MCF 10A (cell line): ENCODE measurements at regions not wholly inside any gene's neighbourhood (a gene's known extent, or its start where the extent isn't known, plus 50 kb on each side); places are given as distances from the start of the nearest gene placed in this dataset.

Experiments used
- BruUV-seq: library from RNA; stranded (reverse); fragments of 400-500 nt; replicated peaks from 2 replicates; lab custom pipeline; 2021; lab: Mats Ljungman, UMichigan
- CTCF ChIA-PET: fragments of 300-600 bp; sonication (Branson Sonifier 250); formaldehyde crosslinking; extraction: SDS; loops from one replicate; lab custom pipeline; 2021; ENCODE audit warnings: antibody characterized with exemption, inconsistent platforms; lab: Yijun Ruan, JAX
- POLR2A ChIA-PET: fragments of 300-600, 350-650 bp; sonication (Branson Sonifier 250); formaldehyde crosslinking; extraction: SDS; loops from one replicate; lab custom pipeline; 2020; ENCODE audit warnings: antibody characterized with exemption, inconsistent platforms; lab: Yijun Ruan, JAX
- DNase-seq: peaks from one replicate; pipeline ENCODE4 v3.0.0-alpha.2; 2018; ENCODE audit not compliant: unreplicated experiment
- H3K27ac Mint-ChIP-seq: one replicate; pipeline ENCODE4 v1.8.0; 2022; ENCODE audit warnings: mild to moderate bottlenecking, low read depth, mixed read lengths; ENCODE audit not compliant: unreplicated experiment
- H3K27me3 Mint-ChIP-seq: one replicate; pipeline ENCODE4 v1.8.0; 2022; ENCODE audit warnings: mixed read lengths; ENCODE audit not compliant: insufficient read depth, unreplicated experiment
- H3K36me3 Mint-ChIP-seq: one replicate; pipeline ENCODE4 v1.8.0; 2022; ENCODE audit warnings: mild to moderate bottlenecking, moderate library complexity, mixed read lengths; ENCODE audit not compliant: insufficient read depth, unreplicated experiment
- H3K4me1 Mint-ChIP-seq: one replicate; pipeline ENCODE4 v1.8.0; 2022; ENCODE audit warnings: mixed read lengths; ENCODE audit not compliant: insufficient read depth, unreplicated experiment
- H3K4me3 Mint-ChIP-seq: one replicate; pipeline ENCODE4 v1.8.0; 2022; ENCODE audit warnings: mild to moderate bottlenecking, moderate library complexity, mixed read lengths; ENCODE audit not compliant: unreplicated experiment
- H3K9me3 Mint-ChIP-seq: one replicate; pipeline ENCODE4 v1.8.0; 2022; ENCODE audit warnings: mixed read lengths; ENCODE audit not compliant: unreplicated experiment
- CTCF ChIP-seq: fragments of 200-600 bp; IDR thresholded peaks from one replicate; pipeline ENCODE4 v1.8.0; 2022; ENCODE audit warnings: antibody characterized with exemption, mild to moderate bottlenecking; ENCODE audit not compliant: unreplicated experiment
- intact Hi-C: fragments of 100-400 bp; cut with micrococcal nuclease; formaldehyde crosslinking; loops from 2 replicates; pipeline ENCODE4 v1.14.1; 2022

- BruUV-seq: no TSS peak
- intact Hi-C loops: no loop called here
- Mint-ChIP-seq H3K9me3 (peaks cover 13% of the 10 kb centered on the region), H3K27me3 (peaks cover 40% of the 10 kb centered on the region), H3K4me1 (no peaks in the 10 kb centered on the region), H3K36me3 (no peaks in the 10 kb centered on the region), H3K4me3 (no peak overlapping the region), H3K27ac (no peak overlapping the region)
- no peak for TF ChIP-seq CTCF
- CTCF ChIA-PET: no interaction called here
- DNase-seq: no peak
- POLR2A ChIA-PET: no interaction called here
These were observed 159.3 kb upstream of the AFDN start for GRCh38 chr6:167667204-167668018.

GRCh38 chr6:167668019-167668753 is 158.5 kb upstream of the AFDN start:
- Mint-ChIP-seq H3K27ac (no peak overlapping the region), H3K4me1 (no peaks in the 10 kb centered on the region), H3K9me3 (peaks cover 18% of the 10 kb centered on the region), H3K27me3 (peaks cover 40% of the 10 kb centered on the region), H3K4me3 (no peak overlapping the region), H3K36me3 (no peaks in the 10 kb centered on the region)
- no peak for DNase-seq
- TF ChIP-seq CTCF: no peak
- intact Hi-C loops: no loop called here
- POLR2A ChIA-PET: no interaction called here
- no TSS peak for BruUV-seq
- CTCF ChIA-PET: no interaction called here

- no peak for DNase-seq
- Mint-ChIP-seq H3K36me3 (no peaks in the 10 kb centered on the region), H3K9me3 (peaks cover 18% of the 10 kb centered on the region), H3K4me3 (no peak overlapping the region), H3K27ac (no peak overlapping the region), H3K4me1 (no peaks in the 10 kb centered on the region), H3K27me3 (peaks cover 37% of the 10 kb centered on the region)
- ChIA-PET POLR2A (no interaction called here), CTCF (no interaction called here)
- intact Hi-C loops: no loop called here
- no TSS peak for BruUV-seq
- TF ChIP-seq CTCF: no peak
These were observed 157.8 kb upstream of the AFDN start for GRCh38 chr6:167668754-167669552.

- TF ChIP-seq CTCF: no peak
- no peaks in the 10 kb centered on the region for H3K36me3 Mint-ChIP-seq
- peaks cover 18% of the 10 kb centered on the region for H3K9me3 Mint-ChIP-seq
- DNase-seq: no peak
- CTCF ChIA-PET: no interaction called here
- POLR2A ChIA-PET: no interaction called here
- H3K27ac Mint-ChIP-seq: no peak overlapping the region
- H3K4me1 Mint-ChIP-seq: no peaks in the 10 kb centered on the region
- peaks cover 32% of the 10 kb centered on the region for H3K27me3 Mint-ChIP-seq
- no TSS peak for BruUV-seq
- H3K4me3 Mint-ChIP-seq: no peak overlapping the region
- intact Hi-C loops: no loop called here
These were observed 157.2 kb upstream of the AFDN start for GRCh38 chr6:167669553-167669849.
